GM12878 (cell line): ENCODE measurements at regions not wholly inside any gene's neighbourhood (a gene's known extent, or its start where the extent isn't known, plus 50 kb on each side); places are given as distances from the start of the nearest gene placed in this dataset.

Source experiments
- ATAC-seq: fragments of 200-7000 bp; cut with Tn5 transposase; 3 replicates; pipeline ENCODE4 v1.9.1; 2020; ENCODE audit warnings: mild to moderate bottlenecking, moderate library complexity
- BruUV-seq: library from RNA; stranded (reverse); fragments of 400-500 nt; replicated peaks from 2 replicates; lab custom pipeline; 2021; lab: Mats Ljungman, UMichigan
- CTCF ChIA-PET: fragments of 300-600 bp; sonication (Branson Sonifier 250); formaldehyde crosslinking; extraction: SDS; loops from one replicate; lab custom pipeline; 2021; ENCODE audit warnings: inconsistent platforms; lab: Yijun Ruan, JAX
- POLR2A ChIA-PET: fragments of 350-600 bp; formaldehyde crosslinking; extraction: SDS; loops from one replicate; lab custom pipeline; 2021; ENCODE audit warnings: inconsistent platforms; lab: Charles Lee
- RAD21 ChIA-PET: fragments of 300-600 bp; sonication (Branson Sonifier 250); formaldehyde crosslinking; loops from one replicate; lab custom pipeline; 2023; ENCODE audit warnings: antibody characterized with exemption; ENCODE audit not compliant: unreplicated experiment; lab: Charles Lee
- SMC1A ChIA-PET: fragments of 300-600 bp; sonication (Branson Sonifier 250); formaldehyde crosslinking; loops from one replicate; lab custom pipeline; 2023; ENCODE audit not compliant: unreplicated experiment, uncharacterized antibody; lab: Charles Lee
- DNase-seq: peaks from one replicate; pipeline ENCODE4 v3.0.0-alpha.2; 2011; ENCODE audit warnings: low read depth, low spot score
- FAIRE-seq: peaks from 3 replicates; lab custom pipeline; 2011; peaks lifted over from hg19 to GRCh38; lab: Jason Lieb, UNC
- H2AFZ ChIP-seq: 2 replicates; pipeline ENCODE4 v1.6.0; 2011; ENCODE audit warnings: low read depth, low read length, control low read depth; ENCODE audit not compliant: control insufficient read depth
- H3K27ac ChIP-seq: 2 replicates; pipeline ENCODE4 v1.5.1; 2011; ENCODE audit warnings: control low read depth; ENCODE audit not compliant: control insufficient read depth, insufficient read depth
- H3K27me3 ChIP-seq, 2 experiments: replicated peaks in 1 of 2; 2 replicates each; pipeline versions ENCODE4 v1.6.0 to v1.6.1; 2011; ENCODE audit warnings: low read length in 1 of 2; ENCODE audit not compliant: control insufficient read depth in 2 of 2, insufficient read depth in 2 of 2
- H3K36me3 ChIP-seq, 2 experiments: 2 replicates each; pipeline ENCODE4 v1.5.1; 2011; ENCODE audit warnings: low read length in 1 of 2; ENCODE audit not compliant: control insufficient read depth in 2 of 2, insufficient read depth in 2 of 2
- H3K4me1 ChIP-seq: 2 replicates; pipeline ENCODE4 v1.6.1; 2011; ENCODE audit warnings: mild to moderate bottlenecking, low read length, moderate library complexity, mixed read lengths; ENCODE audit not compliant: control insufficient read depth, insufficient read depth
- H3K4me2 ChIP-seq: 2 replicates; pipeline ENCODE4 v1.6.0; 2011; ENCODE audit warnings: control low read depth; ENCODE audit not compliant: control insufficient read depth, insufficient read depth
- H3K4me3 ChIP-seq: fragments of 200-600 bp; sonication (generic); 2 replicates; pipeline ENCODE4 v1.5.1; 2016
- H3K79me2 ChIP-seq: 2 replicates; pipeline ENCODE4 v1.6.0; 2011; ENCODE audit warnings: low read length; ENCODE audit not compliant: control insufficient read depth, insufficient read depth
- H3K9ac ChIP-seq: 2 replicates; pipeline ENCODE4 v1.8.0; 2011; ENCODE audit warnings: low read length, control low read depth, mixed read lengths; ENCODE audit not compliant: control insufficient read depth, insufficient read depth
- H3K9me3 ChIP-seq: replicated peaks from 3 replicates; pipeline ENCODE4 v1.5.1; 2011; ENCODE audit warnings: mild to moderate bottlenecking, low read length; ENCODE audit not compliant: control insufficient read depth, insufficient read depth
- H4K20me1 ChIP-seq: 2 replicates; pipeline ENCODE4 v1.6.0; 2011; ENCODE audit not compliant: control insufficient read depth, insufficient read depth
- ASH2L ChIP-seq: fragments of 300-600, 200-600 bp; sonication (generic); IDR thresholded peaks from 2 replicates; pipeline ENCODE4 v1.6.1; 2017; ENCODE audit warnings: low read depth, mild to moderate bottlenecking, borderline replicate concordance
- E2F4 ChIP-seq: IDR thresholded peaks from 2 replicates; pipeline ENCODE4 v1.6.1; 2012; ENCODE audit warnings: low read depth, low read length, improper control_type of control experiment
- IKZF1 ChIP-seq: fragments of 450-650 bp; conservative IDR thresholded peaks from 2 replicates; pipeline ENCODE4 v1.6.1; 2017; ENCODE audit warnings: antibody characterized with exemption, mild to moderate bottlenecking
- MTA2 ChIP-seq: fragments of 450-650 bp; IDR thresholded peaks from 2 replicates; pipeline ENCODE4 v1.6.1; 2016; ENCODE audit warnings: low read depth, mild to moderate bottlenecking, moderate library complexity
- PKNOX1 ChIP-seq: fragments of 450-650 bp; IDR thresholded peaks from 2 replicates; pipeline ENCODE4 v1.6.1; 2016; ENCODE audit warnings: mild to moderate bottlenecking
- RAD21 ChIP-seq: IDR thresholded peaks from 2 replicates; pipeline ENCODE4 v1.6.1; 2011; ENCODE audit warnings: mild to moderate bottlenecking, low read depth, low read length, moderate library complexity; ENCODE audit not compliant: insufficient read depth
- SP1 ChIP-seq: IDR thresholded peaks from one replicate; pipeline ENCODE4 v1.6.1; 2011; ENCODE audit warnings: low read depth, low read length
- SPI1 ChIP-seq: IDR thresholded peaks from 2 replicates; pipeline ENCODE4 v1.6.1; 2011; ENCODE audit warnings: low read depth, mild to moderate bottlenecking, low read length, moderate library complexity, borderline replicate concordance; ENCODE audit not compliant: insufficient read depth
- TARDBP ChIP-seq: IDR thresholded peaks from 2 replicates; pipeline ENCODE4 v1.6.1; 2016; ENCODE audit warnings: borderline replicate concordance
- ZBTB40 ChIP-seq: fragments of 450-650 bp; IDR thresholded peaks from 2 replicates; pipeline ENCODE4 v1.6.1; 2016; ENCODE audit warnings: mild to moderate bottlenecking, moderate library complexity, borderline replicate concordance
- ZNF622 ChIP-seq: fragments of 450-650 bp; IDR thresholded peaks from 2 replicates; pipeline ENCODE4 v1.6.1; 2017; ENCODE audit warnings: mild to moderate bottlenecking, inconsistent platforms
- WGBS: methylation state at CpG from one replicate; pipeline ENCODE4 v1.1.6; 2016; ENCODE audit warnings: low lambda C conversion rate; ENCODE audit not compliant: insufficient replicate concordance, insufficient coverage; ENCODE audit errors: missing lambda C conversion rate; 5-methylcytosine and 5-hydroxymethylcytosine counted together
- in situ Hi-C: fragments of 300-500 bp; cut with MboI; formaldehyde crosslinking; loops from 9 replicates; pipeline ENCODE4 v1.14.3; 2018; ENCODE audit warnings: mixed read lengths
- intact Hi-C: fragments of 100-400 bp; cut with micrococcal nuclease; formaldehyde crosslinking; loops from one replicate; pipeline ENCODE4 v1.14.2; 2022; ENCODE audit not compliant: unreplicated experiment

GRCh38 chr5:89120719-89121118 is 237.7 kb upstream of the MEF2C start:
- CTCF ChIA-PET: no interaction called here
- Histone ChIP-seq H3K9ac (no peak overlapping the region), H3K27ac (no peak overlapping the region), H3K79me2 (no peaks in the 10 kb centered on the region), H3K9me3 (no peaks in the 10 kb centered on the region), H3K4me1 (no peaks in the 10 kb centered on the region; the same call in 1 of the 2 replicates), H2AFZ (no peak overlapping the region), H4K20me1 (no peaks in the 10 kb centered on the region), H3K36me3 (no peaks in the 10 kb centered on the region), H3K27me3 (no peaks in the 10 kb centered on the region), H3K4me2 (no peak overlapping the region), H3K4me3 (no peak overlapping the region)
- SMC1A ChIA-PET: interaction anchor here (0.6 to 1.4 kb wide), 8 partner anchors 10 to 338 kb away, joined by 3 to 5 read pairs (median 3); no protein-coding TSS in a partner anchor
- no peak for FAIRE-seq
- RAD21 ChIA-PET: interaction anchor here (1.3 kb wide), 1 partner anchor 48 kb away, joined by 3 read pairs; no protein-coding TSS in a partner anchor
- POLR2A ChIA-PET: no interaction called here
- in situ Hi-C loops: no loop called here
- 96% methylated on average over 3 of the region's 3 CpGs for WGBS
- TF ChIP-seq IKZF1: no peak
- TF ChIP-seq RAD21: no peak
- TF ChIP-seq ZNF622: no peak
- no peak for TF ChIP-seq TARDBP
- no peak for TF ChIP-seq ASH2L
- no peak for TF ChIP-seq SPI1
- no peak for TF ChIP-seq SP1
- intact Hi-C loops: no loop called here
- no peak for DNase-seq
- no TSS peak for BruUV-seq
- ATAC-seq: no peak

GRCh38 chr5:89117124-89117644 is 234.2 kb upstream of the MEF2C start:
- BruUV-seq: no TSS peak
- peak overlapping the region; percentile 19; the same call in 1 of the 2 replicates for H3K4me2 ChIP-seq
- ChIA-PET SMC1A (interaction anchor here (0.8 to 1.4 kb wide), 6 partner anchors 21 to 233 kb away, joined by 3 to 7 read pairs (median 4); no protein-coding TSS in a partner anchor), POLR2A (no interaction called here), CTCF (no interaction called here), RAD21 (interaction anchor here (0.7 to 2.8 kb wide), 5 partner anchors 20 to 387 kb away, joined by 3 to 14 read pairs (median 4); no protein-coding TSS in a partner anchor)
- H3K9me3 ChIP-seq: no peaks in the 10 kb centered on the region
- H3K4me3 ChIP-seq: no peak overlapping the region
- H3K9ac ChIP-seq: no peak overlapping the region
- no peaks in the 10 kb centered on the region for H4K20me1 ChIP-seq
- H3K27ac ChIP-seq: no peak overlapping the region
- ATAC-seq: peak; percentile 98
- DNase-seq: peak; percentile 55
- 97% methylated on average over 1 of the region's 1 CpG for WGBS
- no peak overlapping the region for H2AFZ ChIP-seq
- H3K27me3 ChIP-seq: no peaks in the 10 kb centered on the region
- intact Hi-C loops: loop anchor here (2.0 kb wide), 2 partner anchors 52 to 116 kb away; no protein-coding TSS in a partner anchor
- H3K4me1 ChIP-seq: no peaks in the 10 kb centered on the region; the same call in 1 of the 2 replicates
- no peaks in the 10 kb centered on the region for H3K79me2 ChIP-seq
- in situ Hi-C loops: no loop called here
- H3K36me3 ChIP-seq: no peaks in the 10 kb centered on the region
- FAIRE-seq: peak; percentile 13
- TF ChIP-seq E2F4 (no peak), PKNOX1 (peak; percentile 23; the same call in 1 of the 2 replicates), MTA2 (peak; percentile 86), ZBTB40 (no peak)
